GM19395 (cell line): ENCODE measurements at regions not wholly inside any gene's neighbourhood (a gene's known extent, or its start where the extent isn't known, plus 50 kb on each side); places are given as distances from the start of the nearest gene placed in this dataset.

Experiments used
- ATAC-seq: cut with Tn5 transposase; IDR thresholded peaks from one replicate; pipeline ENCODE4 v1.9.1; 2021; ENCODE audit warnings: mild to moderate bottlenecking, moderate library complexity; ENCODE audit not compliant: unreplicated experiment

DNA sequence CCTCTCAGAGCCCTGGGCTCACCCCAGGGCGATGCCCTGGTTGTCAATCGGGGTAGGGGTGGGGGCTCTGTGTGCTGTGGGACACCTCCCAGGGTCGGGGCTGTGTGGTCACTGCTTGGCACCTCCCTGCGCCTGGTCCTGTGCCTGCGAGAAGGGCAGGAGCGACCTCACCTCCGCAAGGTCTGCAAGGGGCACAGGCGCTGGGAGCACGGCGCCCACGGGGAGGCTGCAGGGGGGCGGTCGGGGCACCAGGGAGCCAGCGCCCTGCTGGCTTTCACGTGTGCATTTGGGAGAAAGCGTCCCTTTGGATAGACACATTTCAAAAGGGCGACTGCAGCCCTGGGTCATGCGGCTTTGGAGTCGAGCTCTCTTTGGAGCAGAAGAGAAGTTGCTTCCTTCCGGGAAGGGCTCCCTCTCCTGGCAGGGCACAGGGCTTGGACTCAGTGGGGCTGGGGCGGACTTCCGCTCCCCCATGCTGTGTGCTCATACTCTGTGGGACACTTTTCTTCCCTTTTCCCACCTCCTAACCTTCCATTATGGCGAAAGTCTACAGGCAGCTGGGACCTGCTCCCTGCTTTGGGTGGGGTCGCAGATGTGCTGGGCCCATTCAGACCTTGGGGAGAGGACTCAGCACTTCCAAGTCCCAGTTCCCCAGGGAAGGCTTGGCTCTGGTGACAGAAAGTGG, 52.9 kb upstream of the SLC28A3 start:
- no peak for ATAC-seq

DNA sequence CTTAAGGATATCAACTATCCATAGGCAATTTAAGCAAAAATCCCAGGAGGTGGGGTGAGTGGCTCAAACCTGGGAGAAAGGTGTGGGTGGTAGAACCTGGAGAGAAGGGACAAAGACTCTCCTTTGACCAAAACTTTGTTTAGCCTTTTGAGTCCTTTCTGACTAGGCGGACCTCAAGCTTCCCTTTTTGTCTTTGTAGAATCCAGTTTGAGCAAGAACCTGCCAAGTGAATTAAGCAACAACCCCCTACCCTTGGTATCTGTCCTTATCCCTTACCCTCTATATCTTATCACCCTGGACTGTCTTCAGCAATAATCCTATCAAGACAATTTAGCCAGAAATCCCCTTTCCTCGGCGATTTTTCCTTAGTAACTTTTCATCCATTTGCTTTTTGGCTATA, 53.5 kb upstream of the SLC28A3 start:
- ATAC-seq: no peak

- ATAC-seq: peak; percentile 87
Measured at GRCh38 chr9:84397151-84397728, 56.7 kb upstream of the SLC28A3 start.

DNA sequence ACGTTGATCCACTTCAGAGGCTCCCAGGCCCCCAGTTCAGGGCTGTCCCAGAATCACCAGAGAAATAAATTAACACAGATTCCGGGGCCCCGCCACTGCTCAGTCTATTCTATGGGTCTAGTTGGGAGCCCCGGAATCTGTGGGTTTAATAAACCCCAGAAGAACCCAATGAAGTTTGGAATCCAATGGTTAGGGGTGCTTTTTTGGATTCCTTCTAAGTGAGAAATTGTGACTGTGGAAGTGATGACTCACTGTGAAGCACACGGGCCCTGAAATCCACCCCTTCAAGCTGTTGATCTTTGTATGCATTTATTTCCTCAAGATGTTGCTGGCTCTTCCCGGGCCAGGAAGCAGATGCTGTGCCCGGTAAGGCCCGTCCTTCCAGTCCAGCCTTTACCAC, 57.3 kb upstream of the SLC28A3 start:
- no peak for ATAC-seq

DNA sequence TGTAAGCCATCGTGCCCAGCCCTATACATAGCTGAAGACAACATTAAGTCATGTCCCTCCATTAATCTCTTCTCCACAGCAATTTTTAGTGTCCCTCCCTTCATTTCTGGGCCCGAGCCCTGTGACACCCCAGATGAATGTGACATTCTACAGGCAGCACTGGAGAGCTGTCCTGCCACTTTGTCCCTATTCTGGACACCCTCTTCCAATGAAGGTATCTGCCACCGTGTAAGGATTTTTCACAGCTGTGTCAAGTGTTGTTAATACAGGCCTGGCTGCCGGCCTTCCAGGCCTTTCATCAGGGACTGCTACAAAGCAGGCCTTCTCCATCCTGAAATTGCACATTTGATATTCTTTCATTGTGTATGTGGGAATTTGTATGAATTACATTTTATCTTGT, 62.0 kb upstream of the SLC28A3 start:
- ATAC-seq: no peak

DNA sequence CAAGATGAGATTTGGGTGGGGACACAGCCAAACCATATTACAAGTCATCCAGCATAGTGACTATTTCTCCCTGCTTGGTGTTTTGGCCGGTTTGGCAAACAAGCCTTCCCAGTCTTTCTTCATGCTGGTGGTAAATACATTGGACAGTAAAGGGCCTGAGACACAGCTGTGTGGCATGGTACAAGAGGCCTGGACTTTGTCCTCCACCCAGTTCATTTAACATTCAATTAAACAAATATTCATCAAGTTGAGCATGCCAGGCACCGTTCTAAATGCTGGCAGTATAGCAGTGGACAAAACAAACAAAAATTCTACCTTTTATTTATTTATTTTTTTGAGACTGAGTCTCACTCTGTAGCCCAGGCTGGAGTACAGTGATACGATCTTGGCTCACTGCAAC, 62.7 kb upstream of the SLC28A3 start:
- no peak for ATAC-seq

- no peak for ATAC-seq
Measured at GRCh38 chr9:84404095-84404686, 63.6 kb upstream of the SLC28A3 start.

- ATAC-seq: no peak
Measured at GRCh38 chr9:84405667-84406066, 65.1 kb upstream of the SLC28A3 start.

GRCh38 chr9:84408416-84408815, 67.9 kb upstream of the SLC28A3 start:
- ATAC-seq: no peak

GRCh38 chr9:84411683-84412267, 71.2 kb upstream of the SLC28A3 start:
- ATAC-seq: no peak

GRCh38 chr9:84412654-84413053, 72.1 kb upstream of the SLC28A3 start:
- no peak for ATAC-seq

DNA sequence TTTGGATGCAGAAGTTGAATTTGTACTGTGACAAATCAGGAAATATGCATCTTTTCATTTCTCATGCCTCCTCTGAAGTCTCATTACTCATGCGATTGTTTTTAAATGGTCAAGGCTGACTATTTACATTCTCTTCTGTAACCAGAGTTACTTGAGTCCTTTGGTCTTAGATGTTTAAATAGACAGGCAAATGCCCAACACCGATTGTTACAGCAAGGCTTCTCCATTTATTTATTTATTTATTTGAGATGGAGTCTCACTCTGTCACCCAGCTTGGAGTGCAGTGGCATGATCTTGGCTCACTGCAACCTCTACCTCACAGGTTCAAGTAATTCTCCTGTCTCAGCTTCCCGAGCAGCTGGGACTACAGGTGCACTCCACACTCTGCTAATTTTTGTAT, 72.7 kb upstream of the SLC28A3 start:
- ATAC-seq: no peak

GRCh38 chr9:84419031-84419602, 78.6 kb upstream of the SLC28A3 start:
- ATAC-seq: no peak

DNA sequence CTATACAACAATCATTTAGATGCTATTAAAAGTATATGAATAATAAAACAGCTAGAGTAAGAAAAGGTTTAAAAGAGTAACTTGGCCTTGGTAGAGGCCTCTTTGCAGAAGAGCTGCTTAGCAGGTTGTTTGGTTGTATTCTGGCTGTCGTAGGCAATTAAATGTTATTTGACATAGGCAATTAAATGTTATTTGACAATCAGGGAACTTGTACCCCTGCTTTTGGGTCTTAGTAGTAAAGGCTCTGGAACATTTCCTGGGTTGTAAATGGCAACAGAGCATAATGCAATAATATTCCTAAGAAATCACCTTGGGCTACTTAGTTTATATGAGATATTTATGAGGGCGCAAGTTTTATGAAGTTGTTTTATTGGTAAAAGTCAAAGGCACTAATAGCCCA, 84.4 kb upstream of the SLC28A3 start:
- ATAC-seq: no peak

- ATAC-seq: no peak
Measured at GRCh38 chr9:84432746-84433145, 92.2 kb upstream of the SLC28A3 start.

- no peak for ATAC-seq
Measured at GRCh38 chr9:84435902-84436301, 95.3 kb upstream of the SLC28A3 start.

GRCh38 chr9:84436386-84437109, 96.0 kb upstream of the SLC28A3 start:
- ATAC-seq: no peak

DNA sequence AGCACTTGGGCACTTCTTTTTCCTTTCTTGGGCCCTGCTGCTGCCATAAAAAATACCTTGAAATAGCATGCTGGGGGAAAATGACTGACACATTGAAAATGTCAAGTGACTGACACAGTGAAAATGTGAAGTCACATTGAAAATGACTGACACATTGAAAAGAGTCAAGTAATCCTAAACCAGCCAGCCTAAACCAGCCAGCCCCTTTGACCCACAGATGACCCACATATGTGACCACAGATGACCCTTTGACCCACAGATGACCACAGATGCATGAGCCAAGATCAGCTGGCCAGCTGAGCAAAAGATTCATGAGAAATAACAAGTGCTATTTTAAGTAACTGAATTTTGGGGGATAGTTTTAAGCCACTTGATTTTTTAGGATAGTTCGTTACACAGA, 97.8 kb upstream of the SLC28A3 start:
- no peak for ATAC-seq

DNA sequence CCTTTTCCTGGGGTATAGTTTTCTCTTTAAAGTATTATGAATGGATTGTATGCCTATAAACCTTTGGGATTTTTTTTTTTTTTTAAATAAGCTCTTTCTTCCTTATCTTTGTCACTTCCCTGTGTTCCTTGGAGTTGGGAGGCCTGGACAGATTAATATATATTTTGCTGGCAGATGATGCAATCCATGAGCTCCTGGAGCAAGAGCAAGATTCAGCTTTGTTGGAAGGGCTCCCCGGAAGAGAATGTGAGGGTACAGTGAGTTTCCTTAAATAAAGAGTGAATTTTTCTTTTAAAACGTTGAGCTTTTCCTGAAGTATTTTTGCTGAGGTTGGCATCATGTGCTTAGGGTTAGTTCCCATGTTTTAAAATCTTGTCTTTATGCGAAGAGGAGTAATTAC, 98.7 kb upstream of the SLC28A3 start:
- no peak for ATAC-seq

DNA sequence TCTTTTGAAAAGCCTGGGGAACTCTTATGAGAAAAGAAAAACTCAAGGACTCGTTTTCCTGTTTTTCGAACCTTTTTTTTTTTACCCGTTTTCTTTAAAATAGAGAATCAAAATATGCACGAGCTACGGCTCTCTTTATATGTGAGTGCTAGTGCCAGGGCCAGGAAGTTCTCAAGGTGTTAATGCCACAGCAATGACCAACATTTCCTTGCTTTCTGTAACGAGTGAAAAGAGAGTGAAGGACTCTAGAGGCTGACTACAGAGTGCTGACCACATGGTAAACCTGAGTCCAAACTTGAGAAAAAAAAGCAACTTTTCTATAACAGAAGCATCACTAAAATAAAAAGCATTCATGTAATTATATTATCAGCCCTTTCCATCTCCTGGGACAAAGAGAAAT, 102.2 kb upstream of the SLC28A3 start:
- no peak for ATAC-seq

- ATAC-seq: no peak
Measured at GRCh38 chr9:84445737-84446136, 105.2 kb upstream of the SLC28A3 start.
